AG10803 (cell line): ENCODE measurements at regions not wholly inside any gene's neighbourhood (a gene's known extent, or its start where the extent isn't known, plus 50 kb on each side); places are given as distances from the start of the nearest gene placed in this dataset.

ENCODE experiments used
- DNase-seq: peaks from one replicate; pipeline ENCODE4 v3.0.0; 2010; ENCODE audit warnings: low read depth
- H3K4me3 ChIP-seq: 2 replicates; pipeline ENCODE4 v1.5.1; 2011; ENCODE audit warnings: mild to moderate bottlenecking, low read length, control low read depth
- CTCF ChIP-seq: conservative IDR thresholded peaks from 2 replicates; pipeline ENCODE4 v1.5.1; 2011; ENCODE audit warnings: mild to moderate bottlenecking, low read length, control low read depth, inconsistent platforms

- no peak for DNase-seq
- H3K4me3 ChIP-seq = no peak overlapping the region
- TF ChIP-seq CTCF = no peak
Measured at GRCh38 chr12:74293689-74294131, 243.9 kb upstream of the ATXN7L3B start.

GRCh38 chr12:74317078-74317601, 220.5 kb upstream of the ATXN7L3B start:
- H3K4me3 ChIP-seq = no peak overlapping the region
- no peak for DNase-seq
- no peak for TF ChIP-seq CTCF

- no peak for DNase-seq
- TF ChIP-seq CTCF = no peak
- no peak overlapping the region for H3K4me3 ChIP-seq
Measured at GRCh38 chr12:74317741-74318140, 219.9 kb upstream of the ATXN7L3B start.

- no peak for TF ChIP-seq CTCF
- no peak overlapping the region for H3K4me3 ChIP-seq
- DNase-seq = no peak
Measured at GRCh38 chr12:74319886-74320285, 217.7 kb upstream of the ATXN7L3B start.

- no peak overlapping the region for H3K4me3 ChIP-seq
- no peak for DNase-seq
- no peak for TF ChIP-seq CTCF
Measured at GRCh38 chr12:74321381-74321780, 216.3 kb upstream of the ATXN7L3B start.

- TF ChIP-seq CTCF = no peak
- DNase-seq = no peak
- H3K4me3 ChIP-seq = no peak overlapping the region
Measured at GRCh38 chr12:74322792-74323191, 214.8 kb upstream of the ATXN7L3B start.

GRCh38 chr12:74328623-74329022, 209.0 kb upstream of the ATXN7L3B start:
- H3K4me3 ChIP-seq = no peak overlapping the region
- DNase-seq = no peak

More at GRCh38 chr12:74328623-74329022, 209.0 kb upstream of the ATXN7L3B start:
- no peak for TF ChIP-seq CTCF
